IMR-90 (cell line): ENCODE measurements at regions not wholly inside any gene's neighbourhood (a gene's known extent, or its start where the extent isn't known, plus 50 kb on each side); places are given as distances from the start of the nearest gene placed in this dataset.

Source experiments
- ATAC-seq: fragments of 200-7000 bp; cut with Tn5 transposase; 2 replicates; pipeline ENCODE4 v1.9.1; 2020; ENCODE audit warnings: low read depth, mild to moderate bottlenecking, moderate library complexity
- BruUV-seq: library from RNA; stranded (reverse); fragments of 400-500 nt; replicated peaks from 2 replicates; lab custom pipeline; 2021; lab: Mats Ljungman, UMichigan
- CTCF ChIA-PET: fragments of 300-600 bp; formaldehyde crosslinking; extraction: SDS; loops from one replicate; lab custom pipeline; 2021; ENCODE audit warnings: antibody characterized with exemption; lab: Yijun Ruan, JAX
- POLR2A ChIA-PET: fragments of 300-600 bp; sonication (Branson Sonifier 250); formaldehyde crosslinking; loops from one replicate; lab custom pipeline; 2022; ENCODE audit warnings: antibody characterized with exemption; ENCODE audit not compliant: unreplicated experiment; lab: Charles Lee
- DNase-seq: peaks from one replicate; pipeline ENCODE4 v3.0.0; 2013
- H2AFZ ChIP-seq: replicated peaks from 2 replicates; pipeline ENCODE3; 2013; ENCODE audit warnings: low read length, mild to moderate bottlenecking; ENCODE audit not compliant: poor library complexity
- H2AK5ac ChIP-seq: 2 replicates; pipeline ENCODE4 v1.6.1; 2013; ENCODE audit warnings: low read depth, low read length, inconsistent platforms
- H2AK9ac ChIP-seq: replicated peaks from 2 replicates; pipeline ENCODE3; 2013; ENCODE audit warnings: mild to moderate bottlenecking, low read depth, low read length, moderate library complexity; ENCODE audit not compliant: poor library complexity
- H2BK120ac ChIP-seq: 2 replicates; pipeline ENCODE4 v1.6.1; 2013; ENCODE audit warnings: low read depth, low read length, inconsistent platforms
- H2BK15ac ChIP-seq: 3 replicates; pipeline ENCODE4 v1.6.1; 2013; ENCODE audit warnings: low read depth, low read length, inconsistent platforms
- H2BK20ac ChIP-seq: 2 replicates; pipeline ENCODE4 v1.6.1; 2013; ENCODE audit warnings: low read depth, mild to moderate bottlenecking, inconsistent platforms, low read length, moderate library complexity
- H2BK5ac ChIP-seq: 2 replicates; pipeline ENCODE4 v1.6.1; 2013; ENCODE audit warnings: mild to moderate bottlenecking, low read depth, low read length, inconsistent platforms; ENCODE audit not compliant: poor library complexity, severe bottlenecking
- H3K14ac ChIP-seq: replicated peaks from 2 replicates; pipeline ENCODE4 v1.6.1; 2013; ENCODE audit warnings: low read depth, low read length, inconsistent platforms
- H3K18ac ChIP-seq: 2 replicates; pipeline ENCODE4 v1.6.1; 2013; ENCODE audit warnings: low read depth, low read length, control low read depth
- H3K23ac ChIP-seq: 2 replicates; pipeline ENCODE4 v1.6.1; 2013; ENCODE audit warnings: low read depth, low read length, inconsistent platforms
- H3K27ac ChIP-seq: 2 replicates; pipeline ENCODE4 v1.5.1; 2013; ENCODE audit warnings: mild to moderate bottlenecking, control low read depth, low read length; ENCODE audit not compliant: insufficient read depth
- H3K27me3 ChIP-seq: 2 replicates; pipeline ENCODE4 v1.6.1; 2013; ENCODE audit warnings: low read length; ENCODE audit not compliant: control insufficient read depth, insufficient read depth
- H3K36me3 ChIP-seq: 2 replicates; pipeline ENCODE4 v1.6.1; 2013; ENCODE audit warnings: low read length, mixed read lengths; ENCODE audit not compliant: control insufficient read depth, insufficient read depth
- H3K4ac ChIP-seq: 2 replicates; pipeline ENCODE4 v1.6.1; 2013; ENCODE audit warnings: low read depth, low read length, inconsistent platforms
- H3K4me1 ChIP-seq: 2 replicates; pipeline ENCODE4 v1.6.1; 2013; ENCODE audit warnings: low read length, mixed read lengths; ENCODE audit not compliant: control insufficient read depth, insufficient read depth
- H3K4me2 ChIP-seq: 2 replicates; pipeline ENCODE4 v1.6.1; 2013; ENCODE audit warnings: low read depth, mild to moderate bottlenecking, control low read depth, low read length, moderate library complexity
- H3K4me3 ChIP-seq: 2 replicates; pipeline ENCODE4 v1.5.1; 2013; ENCODE audit warnings: low read depth, mild to moderate bottlenecking, control low read depth, low read length, moderate library complexity; ENCODE audit not compliant: insufficient read depth
- H3K56ac ChIP-seq: 2 replicates; pipeline ENCODE4 v1.6.1; 2013; ENCODE audit warnings: low read length, inconsistent platforms; ENCODE audit not compliant: insufficient read depth; ENCODE audit errors: extremely low read depth
- H3K79me1 ChIP-seq, 2 experiments: 2 replicates each; pipeline ENCODE4 v1.6.1; 2013; ENCODE audit warnings: low read length in 2 of 2, inconsistent platforms in 1 of 2, low read depth in 1 of 2
- H3K9ac ChIP-seq: 2 replicates; pipeline ENCODE4 v1.6.1; 2013; ENCODE audit warnings: low read depth, low read length, control low read depth
- H3K9me1 ChIP-seq: 2 replicates; pipeline ENCODE4 v1.6.1; 2013; ENCODE audit warnings: low read length, inconsistent platforms; ENCODE audit not compliant: insufficient read depth
- H3K9me3 ChIP-seq: 2 replicates; pipeline ENCODE4 v1.6.1; 2013; ENCODE audit warnings: low read length; ENCODE audit not compliant: control insufficient read depth, insufficient read depth
- H4K20me1 ChIP-seq: 2 replicates; pipeline ENCODE4 v1.6.1; 2013; ENCODE audit warnings: low read length, inconsistent platforms; ENCODE audit not compliant: insufficient read depth
- H4K5ac ChIP-seq: 2 replicates; pipeline ENCODE4 v1.6.1; 2013; ENCODE audit warnings: mild to moderate bottlenecking, low read depth, low read length, control low read depth
- H4K8ac ChIP-seq, 2 experiments: 2 replicates each; pipeline ENCODE4 v1.6.1; 2013; ENCODE audit warnings: low read depth in 2 of 2, low read length in 2 of 2, control low read depth in 1 of 2, inconsistent platforms in 1 of 2
- H4K91ac ChIP-seq: 2 replicates; pipeline ENCODE4 v1.6.1; 2013; ENCODE audit warnings: low read depth, low read length, inconsistent platforms; ENCODE audit not compliant: insufficient read depth
- FOS ChIP-seq: fragments of 150-350 bp; IDR thresholded peaks from 2 replicates; pipeline ENCODE4 v1.6.1; 2016; ENCODE audit warnings: low read depth, low read length
- MXI1 ChIP-seq: IDR thresholded peaks from 2 replicates; pipeline ENCODE4 v1.6.1; 2012; ENCODE audit warnings: low read depth, mild to moderate bottlenecking, low read length, moderate library complexity, borderline replicate concordance
- dilution Hi-C: fragments of 300-500 bp; cut with HindIII; formaldehyde crosslinking; loops from one replicate; pipeline ENCODE4 v1.14.3; 2018; ENCODE audit warnings: low sequenced_read_pairs; ENCODE audit not compliant: unreplicated experiment
- in situ Hi-C: fragments of 300-500 bp; cut with MboI; formaldehyde crosslinking; loops from 3 replicates; pipeline ENCODE4 v1.14.3; 2019; ENCODE audit warnings: low sequenced_read_pairs, inconsistent platforms, mixed read lengths
- intact Hi-C: fragments of 100-400 bp; cut with micrococcal nuclease; formaldehyde crosslinking; loops from 2 replicates; pipeline ENCODE4 v1.10.0; 2022

GRCh38 chr12:33650832-33651231 lies 211.2 kb upstream of the SYT10 start:
- ChIA-PET POLR2A (no interaction called here), CTCF (no interaction called here)
- Histone ChIP-seq H4K5ac (no peak overlapping the region), H4K8ac (no peak overlapping the region), H2AFZ (no peak overlapping the region), H3K14ac (no peak overlapping the region), H3K79me1 (no peaks in the 10 kb centered on the region), H3K9me1 (no peaks in the 10 kb centered on the region), H3K27me3 (no peaks in the 10 kb centered on the region), H3K4me3 (no peak overlapping the region), H3K9me3 (peaks cover 3% of the 10 kb centered on the region; the same call in 1 of the 2 replicates), H3K23ac (no peak overlapping the region), H2AK9ac (no peak overlapping the region), H2BK120ac (no peak overlapping the region), H3K27ac (no peak overlapping the region), H4K91ac (no peak overlapping the region), H3K4me2 (no peak overlapping the region), H2BK20ac (no peak overlapping the region), H3K4me1 (no peaks in the 10 kb centered on the region), H2BK15ac (no peak overlapping the region), H2BK5ac (no peak overlapping the region), H3K9ac (no peak overlapping the region), H3K56ac (no peak overlapping the region), H3K18ac (no peak overlapping the region), H3K36me3 (no peaks in the 10 kb centered on the region), H4K20me1 (no peaks in the 10 kb centered on the region), H2AK5ac (no peak overlapping the region), H3K4ac (no peak overlapping the region)
- BruUV-seq: no TSS peak
- no peak for DNase-seq
- no peak for ATAC-seq
- intact Hi-C loops (no loop called here), in situ Hi-C loops (no loop called here), dilution Hi-C loops (no loop called here)
- TF ChIP-seq MXI1 (no peak), FOS (no peak)
